ENCODE measurements at regions not wholly inside any gene's neighbourhood (a gene's known extent, or its start where the extent isn't known, plus 50 kb on each side); places are given as distances from the start of the nearest gene placed in this dataset.

DNA sequence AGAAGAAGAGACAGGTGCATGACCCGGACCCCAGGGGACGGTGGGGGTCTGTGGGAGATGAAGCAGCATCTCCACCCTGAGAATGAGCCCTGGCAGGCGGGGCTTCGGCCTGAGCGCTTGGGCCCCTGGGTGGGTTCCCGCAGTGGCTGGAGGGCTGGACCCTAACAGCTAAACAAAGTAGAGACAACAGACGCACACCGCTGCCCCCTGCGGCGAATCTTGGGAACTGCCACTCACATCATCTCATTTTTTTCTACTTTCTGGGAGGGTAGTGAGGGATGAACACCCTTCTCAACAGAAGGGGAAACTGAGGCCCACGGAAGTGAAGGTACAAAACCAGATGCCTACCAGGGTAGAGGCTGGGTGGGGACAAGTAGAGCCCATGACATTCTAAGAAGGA lies 104.7 kb downstream of the RFLNA start:
- no peak for TF ChIP-seq EZH2phosphoT487 (IDR thresholded peaks at IDR 0.05; ENCODE audit: insufficient read depth, low read depth)
- no peak for TF ChIP-seq EZH2 (IDR thresholded peaks at IDR 0.05; ENCODE audit: insufficient read depth, poor library complexity, severe bottlenecking)

All from GM23248 (cell line).